Upper lobe of left lung (tissue), 6 donors: ENCODE measurements at regions not wholly inside any gene's neighbourhood (a gene's known extent, or its start where the extent isn't known, plus 50 kb on each side); places are given as distances from the start of the nearest gene placed in this dataset.

ENCODE experiments used
- ATAC-seq, 2 donors: fragments of 200-7000 bp; cut with Tn5 transposase; one replicate each; pipeline ENCODE4 v1.9.1; 2022; ENCODE audit warnings: mild to moderate bottlenecking in 2 of 2, moderate library complexity in 2 of 2; ENCODE audit not compliant: low FRiP score in 2 of 2
- DNase-seq, 2 donors: peaks; one replicate each; pipeline ENCODE4 v3.0.0-alpha.2; 2019 to 2020
- H3K27ac ChIP-seq, 4 donors: fragments of 200-600 bp; sonication (generic); one replicate each; pipeline ENCODE4 v1.5.1; 2016 to 2019
- H3K27me3 ChIP-seq, 4 donors: fragments of 200-600 bp; sonication (generic); one replicate each; pipeline ENCODE4 v1.5.1; 2017 to 2019
- H3K36me3 ChIP-seq, 4 donors: fragments of 200-600 bp; sonication (generic); one replicate each; pipeline ENCODE4 v1.5.1; 2016 to 2019
- H3K4me1 ChIP-seq, 4 donors: fragments of 200-600 bp; sonication (generic); one replicate each; pipeline ENCODE4 v1.5.1; 2018 to 2019
- H3K4me3 ChIP-seq, 4 donors: fragments of 200-600 bp; sonication (generic); one replicate each; pipeline ENCODE4 v1.5.1; 2017 to 2019; ENCODE audit warnings: mild to moderate bottlenecking in 2 of 4, moderate library complexity in 1 of 4
- H3K9me3 ChIP-seq, 4 donors: fragments of 200-600 bp; sonication (generic); one replicate each; pipeline ENCODE4 v1.5.1; 2018 to 2019
- CTCF ChIP-seq, 6 experiments: fragments of 450-650 bp in 4 of 6; fragments of 200-600 bp in 2 of 6; sonication (generic) in 2 of 6; IDR thresholded peaks; one replicate each; pipeline ENCODE4 v1.5.1; 2016 to 2019; ENCODE audit warnings: antibody characterized with exemption in 6 of 6
- EP300 ChIP-seq, 4 donors: sonication (generic); formaldehyde crosslinking; IDR thresholded peaks; one replicate each; pipeline ENCODE4 v1.5.1; 2017; ENCODE audit warnings: antibody characterized with exemption in 4 of 4, control low read depth in 2 of 4
- POLR2A ChIP-seq, 4 donors: fragments of 450-650 bp; IDR thresholded peaks; one replicate each; pipeline ENCODE4 v1.5.1; 2016 to 2017; ENCODE audit warnings: antibody characterized with exemption in 4 of 4, mild to moderate bottlenecking in 2 of 4
- POLR2AphosphoS5 ChIP-seq, 2 donors: sonication (generic); formaldehyde crosslinking; IDR thresholded peaks; one replicate each; pipeline ENCODE4 v1.5.1; 2017; ENCODE audit warnings: antibody characterized with exemption in 2 of 2
- WGBS, 2 donors: methylation state at CpG; one replicate each; pipeline ENCODE4 v1.1.5; 2017 to 2018; 5-methylcytosine and 5-hydroxymethylcytosine counted together
- donor health status: DM: no; HTN: no; CAD: no; lungs with moderate emphysema.
- donor health status: DM: no; HTN: yes; CAD: no; lungs with severe emphysema.

- 69 to 76% methylated on average over 4 to 8 of the region's 8 CpGs for WGBS, 2 donors
- Histone ChIP-seq H3K4me3 (no peak overlapping the region), H3K36me3 (no peaks in the 10 kb centered on the region), H3K27me3 (no peaks in the 10 kb centered on the region), H3K4me1 (peaks cover 0 to 3% (median 0%) of the 10 kb centered on the region in 4 donors), H3K27ac (no peak overlapping the region), H3K9me3 (no peaks in the 10 kb centered on the region)
- ATAC-seq (no peak), DNase-seq (no peak)
- TF ChIP-seq POLR2A (IDR thresholded peaks at IDR 0.05), result no peak
- no peak for TF ChIP-seq CTCF (IDR thresholded peaks at IDR 0.05)
These were observed 60.2 kb upstream of the NFIL3 start for GRCh38 chr9:91483835-91484234.

GRCh38 chr9:91483189-91483691 lies 59.6 kb upstream of the NFIL3 start:
- Histone ChIP-seq H3K27me3 (no peaks in the 10 kb centered on the region), H3K27ac (peak overlapping the region in 1 of 4 donors; percentile 16), H3K4me3 (no peak overlapping the region), H3K4me1 (peaks cover 0 to 3% (median 0%) of the 10 kb centered on the region in 4 donors), H3K9me3 (no peaks in the 10 kb centered on the region), H3K36me3 (no peaks in the 10 kb centered on the region)
- 40 to 55% methylated on average over 4 to 5 of the region's 5 CpGs for WGBS, 2 donors
- no peak for DNase-seq
- TF ChIP-seq POLR2AphosphoS5 (IDR thresholded peaks at IDR 0.05), result no peak
- TF ChIP-seq CTCF (IDR thresholded peaks at IDR 0.05), result no peak
- TF ChIP-seq EP300 (IDR thresholded peaks at IDR 0.05), result peak in 1 of 4 donors; percentile 19
- TF ChIP-seq POLR2A (IDR thresholded peaks at IDR 0.05), result no peak
- ATAC-seq, result peak in 1 of 2 donors; percentile 78

DNA sequence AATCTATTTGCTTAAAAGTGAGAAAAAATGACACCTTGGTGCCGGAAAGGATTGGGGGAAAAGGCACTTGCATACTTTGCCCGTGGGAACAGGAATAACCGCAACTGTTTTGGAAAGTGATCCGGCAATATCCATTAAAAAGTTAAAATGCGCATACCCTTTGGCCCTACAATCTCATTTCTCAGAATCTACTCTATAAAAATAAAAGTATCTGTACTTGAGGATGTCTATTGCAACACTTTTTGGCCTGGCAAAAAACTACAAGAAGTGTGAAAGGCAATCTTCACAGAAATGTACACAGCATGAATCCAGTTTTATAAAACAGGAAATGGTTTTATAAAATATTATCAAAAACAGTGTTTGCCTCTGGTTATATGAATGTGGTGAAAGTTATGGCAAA lies 58.3 kb upstream of the NFIL3 start:
- Histone ChIP-seq H3K36me3 (no peaks in the 10 kb centered on the region), H3K4me3 (no peak overlapping the region), H3K4me1 (peaks cover 0 to 3% (median 0%) of the 10 kb centered on the region in 4 donors), H3K9me3 (no peaks in the 10 kb centered on the region), H3K27me3 (no peaks in the 10 kb centered on the region), H3K27ac (no peak overlapping the region)
- no peak for TF ChIP-seq POLR2AphosphoS5 (IDR thresholded peaks at IDR 0.05)
- no peak for TF ChIP-seq CTCF (IDR thresholded peaks at IDR 0.05)
- no peak for TF ChIP-seq EP300 (IDR thresholded peaks at IDR 0.05)
- 63 to 70% methylated on average over 5 of the region's 5 CpGs for WGBS, 2 donors
- no peak for ATAC-seq
- DNase-seq, result no peak

GRCh38 chr9:91477106-91477505 lies 53.5 kb upstream of the NFIL3 start:
- Histone ChIP-seq H3K9me3 (peaks cover 0 to 3% (median 0%) of the 10 kb centered on the region in 4 donors), H3K36me3 (no peaks in the 10 kb centered on the region), H3K27me3 (no peaks in the 10 kb centered on the region), H3K27ac (no peak overlapping the region), H3K4me3 (no peak overlapping the region), H3K4me1 (no peaks in the 10 kb centered on the region)
- DNase-seq, result no peak
- 36 to 47% methylated on average over 4 of the region's 4 CpGs for WGBS, 2 donors
- no peak for TF ChIP-seq CTCF (IDR thresholded peaks at IDR 0.05)
- no peak for TF ChIP-seq EP300 (IDR thresholded peaks at IDR 0.05)
- TF ChIP-seq POLR2A (IDR thresholded peaks at IDR 0.05), result no peak
- no peak for TF ChIP-seq POLR2AphosphoS5 (IDR thresholded peaks at IDR 0.05)
- no peak for ATAC-seq

GRCh38 chr9:91474656-91475055 lies 51.0 kb upstream of the NFIL3 start:
- 33 to 43% methylated on average over 1 of the region's 1 CpG for WGBS, 2 donors
- Histone ChIP-seq H3K27ac (no peak overlapping the region), H3K36me3 (no peaks in the 10 kb centered on the region), H3K4me3 (no peak overlapping the region), H3K9me3 (peaks cover 0 to 3% (median 0%) of the 10 kb centered on the region in 4 donors), H3K4me1 (no peaks in the 10 kb centered on the region), H3K27me3 (no peaks in the 10 kb centered on the region)
- no peak for TF ChIP-seq CTCF (IDR thresholded peaks at IDR 0.05)
- DNase-seq, result no peak
- no peak for ATAC-seq
